ENCODE measurements at regions not wholly inside any gene's neighbourhood (a gene's known extent, or its start where the extent isn't known, plus 50 kb on each side); places are given as distances from the start of the nearest gene placed in this dataset.

DNA sequence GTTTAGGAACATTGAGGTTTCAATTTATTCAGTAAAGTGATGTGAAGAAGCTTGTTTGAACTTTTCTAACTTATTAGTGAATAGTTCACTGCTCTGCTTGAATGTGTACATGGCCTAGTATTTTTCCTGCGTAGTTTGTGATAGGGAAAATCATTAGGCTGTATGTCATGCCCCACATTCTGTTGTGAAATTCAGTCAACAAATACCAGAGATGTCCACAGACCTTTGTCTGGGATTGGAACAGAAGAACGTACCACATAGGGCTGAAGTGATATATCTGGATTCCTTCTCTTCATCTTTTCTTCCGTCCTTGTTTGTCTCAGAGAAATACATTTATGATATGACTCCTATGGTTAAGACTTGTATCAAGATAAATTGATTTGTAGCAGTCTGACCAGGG, 88.8 kb upstream of the PLS3 start:
- peaks cover 0 to 4% (median 0%) of the 10 kb centered on the region in 4 donors for H3K9me3 ChIP-seq
- TF ChIP-seq POLR2AphosphoS5 (IDR thresholded peaks at IDR 0.05) (no peak), POLR2A (IDR thresholded peaks at IDR 0.05) (no peak), EP300 (IDR thresholded peaks at IDR 0.05) (no peak)
- TF ChIP-seq, protein P1, sequence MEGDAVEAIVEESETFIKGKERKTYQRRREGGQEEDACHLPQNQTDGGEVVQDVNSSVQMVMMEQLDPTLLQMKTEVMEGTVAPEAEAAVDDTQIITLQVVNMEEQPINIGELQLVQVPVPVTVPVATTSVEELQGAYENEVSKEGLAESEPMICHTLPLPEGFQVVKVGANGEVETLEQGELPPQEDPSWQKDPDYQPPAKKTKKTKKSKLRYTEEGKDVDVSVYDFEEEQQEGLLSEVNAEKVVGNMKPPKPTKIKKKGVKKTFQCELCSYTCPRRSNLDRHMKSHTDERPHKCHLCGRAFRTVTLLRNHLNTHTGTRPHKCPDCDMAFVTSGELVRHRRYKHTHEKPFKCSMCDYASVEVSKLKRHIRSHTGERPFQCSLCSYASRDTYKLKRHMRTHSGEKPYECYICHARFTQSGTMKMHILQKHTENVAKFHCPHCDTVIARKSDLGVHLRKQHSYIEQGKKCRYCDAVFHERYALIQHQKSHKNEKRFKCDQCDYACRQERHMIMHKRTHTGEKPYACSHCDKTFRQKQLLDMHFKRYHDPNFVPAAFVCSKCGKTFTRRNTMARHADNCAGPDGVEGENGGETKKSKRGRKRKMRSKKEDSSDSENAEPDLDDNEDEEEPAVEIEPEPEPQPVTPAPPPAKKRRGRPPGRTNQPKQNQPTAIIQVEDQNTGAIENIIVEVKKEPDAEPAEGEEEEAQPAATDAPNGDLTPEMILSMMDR (IDR thresholded peaks at IDR 0.05), result no peak
- no peaks in the 10 kb centered on the region for H3K36me3 ChIP-seq
- no peaks in the 10 kb centered on the region for H3K27me3 ChIP-seq
- H3K4me1 ChIP-seq, result no peaks in the 10 kb centered on the region
- 74 to 97% (median 78%) methylated on average over 3 of the region's 3 CpGs for WGBS, 5 donors
- no peak overlapping the region for H3K4me3 ChIP-seq
- intact Hi-C loops (cut with DNase I; ENCODE audit: low total_unique reads), result no loop called here
- DNase-seq, result no peak
- no peak overlapping the region for H3K27ac ChIP-seq

DNA sequence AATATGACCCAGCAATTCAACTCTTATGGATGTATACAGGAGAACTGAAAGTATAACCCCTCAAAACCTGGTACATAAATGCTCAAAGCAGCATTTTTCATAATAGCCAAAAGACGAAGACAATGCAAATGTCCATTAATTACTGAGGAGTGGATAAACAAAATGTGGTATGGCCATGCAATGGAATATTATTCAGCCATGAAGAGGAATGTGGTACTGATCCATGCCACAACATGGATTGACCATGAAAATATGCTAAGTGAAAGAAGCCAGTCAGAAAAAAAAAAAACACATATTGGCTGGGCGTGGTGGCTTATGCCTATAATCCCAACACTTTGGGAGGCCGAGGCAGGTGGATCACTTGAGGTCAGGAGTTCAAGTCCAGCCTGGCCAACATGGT, 74.5 kb upstream of the PLS3 start:
- Histone ChIP-seq H3K27ac (no peak overlapping the region), H3K4me1 (no peaks in the 10 kb centered on the region), H3K36me3 (no peaks in the 10 kb centered on the region), H3K4me3 (no peak overlapping the region), H3K27me3 (no peaks in the 10 kb centered on the region), H3K9me3 (peaks cover 0 to 13% (median 0%) of the 10 kb centered on the region in 4 donors)
- WGBS, 5 donors, result 75 to 95% (median 86%) methylated on average over 3 of the region's 3 CpGs
- intact Hi-C loops (cut with DNase I; ENCODE audit: low total_unique reads), result no loop called here
- TF ChIP-seq POLR2AphosphoS5 (IDR thresholded peaks at IDR 0.05), result no peak
- TF ChIP-seq POLR2A (IDR thresholded peaks at IDR 0.05), result no peak
- no peak for TF ChIP-seq EP300 (IDR thresholded peaks at IDR 0.05)
- TF ChIP-seq, protein P1 (IDR thresholded peaks at IDR 0.05), result no peak
- DNase-seq, result no peak

DNA sequence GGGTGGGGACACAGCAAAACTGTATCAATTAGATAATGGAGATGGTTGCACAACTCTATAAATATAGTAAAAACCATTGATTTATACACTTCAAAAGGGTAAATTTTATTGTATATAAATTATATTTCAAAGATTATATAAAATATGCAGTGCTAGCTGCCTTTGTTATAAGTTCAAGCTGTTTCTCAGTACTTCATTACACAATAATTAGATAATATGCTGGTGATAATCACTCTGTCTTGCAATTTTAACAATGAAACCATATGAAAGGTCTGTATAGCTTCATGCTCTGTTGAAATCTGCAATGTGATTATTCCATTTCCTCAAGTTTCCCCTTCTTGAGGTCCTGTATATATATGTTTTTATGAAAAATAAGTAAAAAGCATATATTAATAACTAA, 73.4 kb upstream of the PLS3 start:
- Histone ChIP-seq H3K9me3 (peaks cover 0 to 13% (median 0%) of the 10 kb centered on the region in 4 donors), H3K4me1 (no peaks in the 10 kb centered on the region), H3K27ac (no peak overlapping the region), H3K36me3 (no peaks in the 10 kb centered on the region), H3K27me3 (no peaks in the 10 kb centered on the region), H3K4me3 (no peak overlapping the region)
- no peak for DNase-seq
- intact Hi-C loops (cut with DNase I; ENCODE audit: low total_unique reads), result no loop called here
- TF ChIP-seq POLR2AphosphoS5 (IDR thresholded peaks at IDR 0.05) (no peak), EP300 (IDR thresholded peaks at IDR 0.05) (no peak), POLR2A (IDR thresholded peaks at IDR 0.05) (no peak)
- TF ChIP-seq, protein P1 (IDR thresholded peaks at IDR 0.05), result no peak

- H3K27me3 ChIP-seq, result peaks cover 0 to 5% (median 0%) of the 10 kb centered on the region in 3 donors
- no peak overlapping the region for H3K4me3 ChIP-seq
- no peak overlapping the region for H3K27ac ChIP-seq
- WGBS, 5 donors, result 47 to 59% (median 50%) methylated on average over 1 of the region's 1 CpG
- no peaks in the 10 kb centered on the region for H3K36me3 ChIP-seq
- peaks cover 0 to 12% (median 0%) of the 10 kb centered on the region in 4 donors for H3K9me3 ChIP-seq
- TF ChIP-seq EP300 (IDR thresholded peaks at IDR 0.05), result no peak
- TF ChIP-seq, protein P1 (IDR thresholded peaks at IDR 0.05), result no peak
- TF ChIP-seq POLR2A (IDR thresholded peaks at IDR 0.05), result no peak
- no peak for TF ChIP-seq POLR2AphosphoS5 (IDR thresholded peaks at IDR 0.05)
- H3K4me1 ChIP-seq, result no peaks in the 10 kb centered on the region
- intact Hi-C loops (cut with DNase I; ENCODE audit: low total_unique reads), result no loop called here
- no peak for DNase-seq
Observed at GRCh38 chrX:115490814-115491213, 70.2 kb upstream of the PLS3 start.

Data from stomach (tissue), 8 donors.